ENCODE measurements at regions not wholly inside any gene's neighbourhood (a gene's known extent, or its start where the extent isn't known, plus 50 kb on each side); places are given as distances from the start of the nearest gene placed in this dataset.

- TF ChIP-seq EZH2 (IDR thresholded peaks at IDR 0.05) (no peak), POLR2A (IDR thresholded peaks at IDR 0.05; ENCODE audit: borderline replicate concordance, extremely low read depth, insufficient read depth, insufficient read length) (no peak), CTCF (IDR thresholded peaks at IDR 0.05 in 2 of 3, conservative IDR thresholded peaks at IDR 0.05 in 1 of 3; ENCODE audit: borderline replicate concordance in 1 of 3, insufficient read depth in 1 of 3, low read depth in 2 of 3, low read length in 2 of 3) (no peak), EZH2phosphoT487 (IDR thresholded peaks at IDR 0.05; ENCODE audit: borderline replicate concordance) (no peak), REST (IDR thresholded peaks at IDR 0.05; ENCODE audit: low read depth) (no peak), SIN3A (IDR thresholded peaks at IDR 0.05; ENCODE audit: low read depth) (no peak), SRF (IDR thresholded peaks at IDR 0.05; ENCODE audit: low read depth) (no peak), POLR2AphosphoS5 (IDR thresholded peaks at IDR 0.05; ENCODE audit: low read depth, low read length) (no peak)
Measured at GRCh38 chr3:64437131-64437530, 211.9 kb upstream of the PRICKLE2 start.
